ENCODE measurements at regions not wholly inside any gene's neighbourhood (a gene's known extent, or its start where the extent isn't known, plus 50 kb on each side); places are given as distances from the start of the nearest gene placed in this dataset.

GRCh38 chr12:14257734-14258574, 107.5 kb upstream of the ATF7IP start:
- TF ChIP-seq POLR2AphosphoS5 (IDR thresholded peaks at IDR 0.05), result peak; percentile 61 to 87
- TF ChIP-seq POLR2A (IDR thresholded peaks at IDR 0.05; ENCODE audit: low read depth), result peak; percentile 59
- no peak for TF ChIP-seq CTCF (IDR thresholded peaks at IDR 0.05)
- TF ChIP-seq EP300 (IDR thresholded peaks at IDR 0.05), result no peak

All from esophagus muscularis mucosa (tissue), 4 donors.